ENCODE measurements at regions not wholly inside any gene's neighbourhood (a gene's known extent, or its start where the extent isn't known, plus 50 kb on each side); places are given as distances from the start of the nearest gene placed in this dataset.
A peak's percentile ranks its signal among the peaks of the same experiment; 100 is the strongest.

DNA sequence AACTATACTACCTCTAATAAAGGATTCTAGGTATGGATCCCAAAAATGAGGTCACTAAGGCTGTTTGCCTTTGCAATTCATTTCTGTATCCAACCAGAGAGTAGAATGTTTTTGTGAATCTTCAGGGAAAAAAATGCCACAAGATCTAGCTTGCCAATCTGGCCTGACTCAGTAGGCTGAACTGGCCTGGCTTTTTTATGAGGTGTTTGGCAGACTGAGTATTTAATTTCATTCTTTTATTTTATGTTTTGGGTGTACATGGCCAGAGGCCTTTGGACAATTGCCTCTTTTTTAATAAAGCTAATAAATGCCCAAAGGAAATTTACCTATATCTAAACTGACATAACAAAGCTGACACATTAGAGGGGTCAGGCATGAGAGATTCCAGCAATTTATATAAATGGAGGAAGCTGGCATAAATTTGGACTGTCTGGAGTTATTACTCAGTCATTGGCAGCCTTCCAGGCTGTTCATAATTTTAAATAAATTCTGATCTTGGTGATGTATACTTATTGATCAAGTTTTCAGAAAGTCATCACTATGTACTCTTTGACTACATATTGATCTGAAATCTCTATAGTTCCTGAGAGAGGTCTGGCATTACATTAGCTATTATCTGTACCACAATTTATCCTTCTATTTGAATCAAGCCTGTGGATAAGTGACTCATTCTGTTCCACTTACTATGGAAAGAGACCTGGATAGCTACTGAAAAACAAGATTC is 376.4 kb upstream of the NOCT start:
- H3K27me3 Mint-ChIP-seq: peaks cover 5% of the 10 kb centered on the region
- peaks cover 4% of the 10 kb centered on the region for H3K9me3 Mint-ChIP-seq (ENCODE audit: low read depth)
- no peak overlapping the region for H3K27ac Mint-ChIP-seq
- H3K4me1 Mint-ChIP-seq (ENCODE audit: low read depth): no peaks in the 10 kb centered on the region
- TF ChIP-seq, protein P1, sequence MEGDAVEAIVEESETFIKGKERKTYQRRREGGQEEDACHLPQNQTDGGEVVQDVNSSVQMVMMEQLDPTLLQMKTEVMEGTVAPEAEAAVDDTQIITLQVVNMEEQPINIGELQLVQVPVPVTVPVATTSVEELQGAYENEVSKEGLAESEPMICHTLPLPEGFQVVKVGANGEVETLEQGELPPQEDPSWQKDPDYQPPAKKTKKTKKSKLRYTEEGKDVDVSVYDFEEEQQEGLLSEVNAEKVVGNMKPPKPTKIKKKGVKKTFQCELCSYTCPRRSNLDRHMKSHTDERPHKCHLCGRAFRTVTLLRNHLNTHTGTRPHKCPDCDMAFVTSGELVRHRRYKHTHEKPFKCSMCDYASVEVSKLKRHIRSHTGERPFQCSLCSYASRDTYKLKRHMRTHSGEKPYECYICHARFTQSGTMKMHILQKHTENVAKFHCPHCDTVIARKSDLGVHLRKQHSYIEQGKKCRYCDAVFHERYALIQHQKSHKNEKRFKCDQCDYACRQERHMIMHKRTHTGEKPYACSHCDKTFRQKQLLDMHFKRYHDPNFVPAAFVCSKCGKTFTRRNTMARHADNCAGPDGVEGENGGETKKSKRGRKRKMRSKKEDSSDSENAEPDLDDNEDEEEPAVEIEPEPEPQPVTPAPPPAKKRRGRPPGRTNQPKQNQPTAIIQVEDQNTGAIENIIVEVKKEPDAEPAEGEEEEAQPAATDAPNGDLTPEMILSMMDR (IDR thresholded peaks at IDR 0.05; ENCODE audit: unreplicated experiment): no peak
- no peaks in the 10 kb centered on the region for H3K36me3 Mint-ChIP-seq (ENCODE audit: insufficient read depth)
- DNase-seq (ENCODE audit: low spot score, unreplicated experiment): no peak
- no peak overlapping the region for H3K4me3 Mint-ChIP-seq (ENCODE audit: low read depth)

DNA sequence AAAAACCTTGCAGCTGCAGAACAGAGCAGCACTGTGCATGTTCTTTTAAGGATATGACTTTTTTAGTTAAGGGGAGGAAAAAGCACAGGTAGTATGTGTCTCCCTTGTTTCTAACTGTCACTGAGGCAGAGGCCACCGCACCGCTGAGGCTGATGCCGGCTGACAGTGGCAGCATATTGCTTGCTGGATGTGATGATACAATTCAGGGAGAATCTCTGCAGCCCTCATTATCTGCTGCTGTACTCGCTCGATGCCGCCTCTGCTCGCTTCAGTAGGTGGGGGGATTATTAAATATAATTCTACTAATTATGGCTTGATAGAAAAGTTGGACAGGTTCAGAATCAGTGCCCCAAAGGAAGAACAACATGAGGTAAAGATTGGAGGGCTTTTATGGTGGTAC is 378.8 kb upstream of the NOCT start:
- H3K27ac Mint-ChIP-seq: no peak overlapping the region
- no peaks in the 10 kb centered on the region for H3K36me3 Mint-ChIP-seq (ENCODE audit: insufficient read depth)
- H3K27me3 Mint-ChIP-seq: peaks cover 5% of the 10 kb centered on the region
- no peak overlapping the region for H3K4me3 Mint-ChIP-seq (ENCODE audit: low read depth)
- no peak for DNase-seq (ENCODE audit: low spot score, unreplicated experiment)
- H3K4me1 Mint-ChIP-seq (ENCODE audit: low read depth): peaks cover 3% of the 10 kb centered on the region
- H3K9me3 Mint-ChIP-seq (ENCODE audit: low read depth): peaks cover 13% of the 10 kb centered on the region
- TF ChIP-seq, protein P1 (IDR thresholded peaks at IDR 0.05; ENCODE audit: unreplicated experiment): no peak

DNA sequence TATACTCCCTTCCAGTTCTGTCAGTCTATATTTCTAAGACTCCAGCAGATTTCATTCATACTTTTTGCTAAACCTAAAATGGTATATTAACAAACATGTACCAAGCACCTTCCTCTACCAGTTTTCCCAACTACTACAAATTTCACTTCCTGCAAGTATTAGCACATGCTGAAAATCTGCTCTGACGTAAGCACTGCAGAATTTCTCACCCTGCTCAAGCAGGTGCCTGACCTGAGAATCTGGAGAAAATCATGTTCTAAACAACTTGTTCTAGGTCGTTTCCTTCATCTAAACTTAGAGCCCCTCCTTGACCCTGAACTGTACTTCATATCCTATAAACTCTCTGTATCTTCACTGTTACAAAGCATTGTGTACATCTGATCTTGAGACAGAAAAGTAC is 380.7 kb upstream of the NOCT start:
- Mint-ChIP-seq H3K27ac (peak overlapping the region; percentile 53), H3K36me3 (ENCODE audit: insufficient read depth) (no peaks in the 10 kb centered on the region), H3K4me3 (ENCODE audit: low read depth) (no peak overlapping the region), H3K4me1 (ENCODE audit: low read depth) (peaks cover 5% of the 10 kb centered on the region), H3K27me3 (peaks cover 5% of the 10 kb centered on the region), H3K9me3 (ENCODE audit: low read depth) (peaks cover 9% of the 10 kb centered on the region)
- TF ChIP-seq, protein P1 (IDR thresholded peaks at IDR 0.05; ENCODE audit: unreplicated experiment): no peak
- no peak for DNase-seq (ENCODE audit: low spot score, unreplicated experiment)

DNA sequence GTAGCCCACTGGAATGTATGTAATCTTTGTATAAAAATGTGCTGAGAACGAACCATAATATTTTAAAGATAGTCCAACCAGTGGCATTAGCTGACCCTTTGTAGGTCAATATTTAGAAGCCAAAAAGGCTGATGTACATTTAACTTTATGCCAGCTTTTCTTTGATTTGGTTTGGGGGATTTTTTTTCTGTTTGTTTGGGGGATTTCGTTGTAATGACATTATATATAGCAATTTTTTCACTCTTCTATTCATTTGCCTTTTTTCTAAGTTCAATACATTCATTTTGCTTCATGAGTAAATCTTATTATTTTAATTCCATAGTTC is 382.0 kb upstream of the NOCT start:
- DNase-seq (ENCODE audit: low spot score, unreplicated experiment): no peak
- Mint-ChIP-seq H3K4me1 (ENCODE audit: low read depth) (peaks cover 7% of the 10 kb centered on the region), H3K4me3 (ENCODE audit: low read depth) (no peak overlapping the region), H3K27ac (no peak overlapping the region), H3K9me3 (ENCODE audit: low read depth) (peaks cover 9% of the 10 kb centered on the region), H3K36me3 (ENCODE audit: insufficient read depth) (no peaks in the 10 kb centered on the region), H3K27me3 (peaks cover 5% of the 10 kb centered on the region)
- TF ChIP-seq, protein P1 (IDR thresholded peaks at IDR 0.05; ENCODE audit: unreplicated experiment): no peak

DNA sequence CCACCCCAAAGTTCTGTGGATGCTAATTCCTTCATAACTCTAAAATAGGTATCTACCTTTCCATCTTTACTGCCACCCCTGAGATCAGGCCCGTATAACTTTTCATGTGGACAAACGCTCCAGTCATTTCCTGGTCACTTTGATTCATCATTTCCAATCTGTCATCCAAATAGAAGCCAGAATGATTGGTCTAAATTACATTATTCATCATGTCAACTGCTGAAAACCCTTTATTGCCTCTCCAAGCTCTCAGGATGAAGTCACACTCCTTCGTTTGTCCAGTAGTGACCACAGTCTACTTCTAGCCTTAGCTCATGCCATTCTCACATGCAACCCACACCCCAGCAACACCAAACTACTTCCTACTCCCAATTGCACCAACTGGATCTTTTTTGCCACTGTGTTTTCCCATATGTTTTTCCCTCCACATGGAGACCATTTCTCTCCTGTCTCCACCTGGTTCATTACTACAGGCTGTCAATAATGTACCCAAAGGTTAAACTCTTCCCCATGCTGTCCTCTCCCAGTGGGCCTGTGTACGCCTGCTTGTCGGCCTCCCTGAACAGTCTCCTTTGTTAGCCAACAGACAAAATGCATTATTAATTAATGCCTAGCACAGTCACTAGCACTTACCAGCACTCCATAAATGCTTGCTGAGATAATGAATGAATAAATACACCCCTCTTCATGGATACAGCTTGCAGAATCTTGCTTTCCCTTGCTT is 382.6 kb upstream of the NOCT start:
- DNase-seq (ENCODE audit: low spot score, unreplicated experiment): no peak
- peaks cover 5% of the 10 kb centered on the region for H3K27me3 Mint-ChIP-seq
- TF ChIP-seq, protein P1 (IDR thresholded peaks at IDR 0.05; ENCODE audit: unreplicated experiment): no peak

More for the DNA sequence above, 382.6 kb upstream of the NOCT start:
- Mint-ChIP-seq H3K9me3 (ENCODE audit: low read depth) (peaks cover 9% of the 10 kb centered on the region), H3K4me3 (ENCODE audit: low read depth) (no peak overlapping the region), H3K27ac (no peak overlapping the region), H3K4me1 (ENCODE audit: low read depth) (peaks cover 7% of the 10 kb centered on the region), H3K36me3 (ENCODE audit: insufficient read depth) (no peaks in the 10 kb centered on the region)

All from progenitor cell of endocrine pancreas (in vitro differentiated cells).